Gastrocnemius medialis (tissue), 4 donors: ENCODE measurements at regions not wholly inside any gene's neighbourhood (a gene's known extent, or its start where the extent isn't known, plus 50 kb on each side); places are given as distances from the start of the nearest gene placed in this dataset.

Source experiments
- CTCF ChIP-seq, 5 experiments: fragments of 450-650 bp in 3 of 5; fragments of 200-600 bp in 2 of 5; sonication (generic) in 2 of 5; IDR thresholded peaks in 4 of 5; conservative IDR thresholded peaks in 1 of 5; 1 replicate in 4 of 5; 2 replicates in 1 of 5; pipeline ENCODE4 v1.5.1; 2016 to 2019; ENCODE audit warnings: antibody characterized with exemption in 5 of 5, mild to moderate bottlenecking in 3 of 5, moderate library complexity in 3 of 5
- POLR2A ChIP-seq, 2 donors: fragments of 450-650 bp; IDR thresholded peaks; one replicate each; pipeline ENCODE4 v1.6.1; 2017; ENCODE audit warnings: antibody characterized with exemption in 2 of 2, mild to moderate bottlenecking in 2 of 2, moderate library complexity in 2 of 2

- no peak for TF ChIP-seq CTCF (IDR thresholded peaks at IDR 0.05 in 4 of 5, conservative IDR thresholded peaks at IDR 0.05 in 1 of 5)
- no peak for TF ChIP-seq POLR2A (IDR thresholded peaks at IDR 0.05)
These were observed 128.3 kb upstream of the COBL start for GRCh38 chr7:51444936-51445335.
